IMR-90 (cell line): ENCODE measurements at regions not wholly inside any gene's neighbourhood (a gene's known extent, or its start where the extent isn't known, plus 50 kb on each side); places are given as distances from the start of the nearest gene placed in this dataset.

Source experiments
- ATAC-seq: fragments of 200-7000 bp; cut with Tn5 transposase; 2 replicates; pipeline ENCODE4 v1.9.1; 2020; ENCODE audit warnings: low read depth, mild to moderate bottlenecking, moderate library complexity
- BruUV-seq: library from RNA; stranded (reverse); fragments of 400-500 nt; replicated peaks from 2 replicates; lab custom pipeline; 2021; lab: Mats Ljungman, UMichigan
- CTCF ChIA-PET: fragments of 300-600 bp; formaldehyde crosslinking; extraction: SDS; loops from one replicate; lab custom pipeline; 2021; ENCODE audit warnings: antibody characterized with exemption; lab: Yijun Ruan, JAX
- POLR2A ChIA-PET: fragments of 300-600 bp; sonication (Branson Sonifier 250); formaldehyde crosslinking; loops from one replicate; lab custom pipeline; 2022; ENCODE audit warnings: antibody characterized with exemption; ENCODE audit not compliant: unreplicated experiment; lab: Charles Lee
- DNase-seq: peaks from one replicate; pipeline ENCODE4 v3.0.0; 2013
- H2AFZ ChIP-seq: replicated peaks from 2 replicates; pipeline ENCODE3; 2013; ENCODE audit warnings: low read length, mild to moderate bottlenecking; ENCODE audit not compliant: poor library complexity
- H2AK5ac ChIP-seq: 2 replicates; pipeline ENCODE4 v1.6.1; 2013; ENCODE audit warnings: low read depth, low read length, inconsistent platforms
- H2AK9ac ChIP-seq: replicated peaks from 2 replicates; pipeline ENCODE3; 2013; ENCODE audit warnings: mild to moderate bottlenecking, low read depth, low read length, moderate library complexity; ENCODE audit not compliant: poor library complexity
- H2BK120ac ChIP-seq: 2 replicates; pipeline ENCODE4 v1.6.1; 2013; ENCODE audit warnings: low read depth, low read length, inconsistent platforms
- H2BK15ac ChIP-seq: 3 replicates; pipeline ENCODE4 v1.6.1; 2013; ENCODE audit warnings: low read depth, low read length, inconsistent platforms
- H2BK20ac ChIP-seq: 2 replicates; pipeline ENCODE4 v1.6.1; 2013; ENCODE audit warnings: low read depth, mild to moderate bottlenecking, inconsistent platforms, low read length, moderate library complexity
- H2BK5ac ChIP-seq: 2 replicates; pipeline ENCODE4 v1.6.1; 2013; ENCODE audit warnings: mild to moderate bottlenecking, low read depth, low read length, inconsistent platforms; ENCODE audit not compliant: poor library complexity, severe bottlenecking
- H3K14ac ChIP-seq: replicated peaks from 2 replicates; pipeline ENCODE4 v1.6.1; 2013; ENCODE audit warnings: low read depth, low read length, inconsistent platforms
- H3K18ac ChIP-seq: 2 replicates; pipeline ENCODE4 v1.6.1; 2013; ENCODE audit warnings: low read depth, low read length, control low read depth
- H3K23ac ChIP-seq: 2 replicates; pipeline ENCODE4 v1.6.1; 2013; ENCODE audit warnings: low read depth, low read length, inconsistent platforms
- H3K27ac ChIP-seq: 2 replicates; pipeline ENCODE4 v1.5.1; 2013; ENCODE audit warnings: mild to moderate bottlenecking, control low read depth, low read length; ENCODE audit not compliant: insufficient read depth
- H3K27me3 ChIP-seq: 2 replicates; pipeline ENCODE4 v1.6.1; 2013; ENCODE audit warnings: low read length; ENCODE audit not compliant: control insufficient read depth, insufficient read depth
- H3K36me3 ChIP-seq: 2 replicates; pipeline ENCODE4 v1.6.1; 2013; ENCODE audit warnings: low read length, mixed read lengths; ENCODE audit not compliant: control insufficient read depth, insufficient read depth
- H3K4ac ChIP-seq: 2 replicates; pipeline ENCODE4 v1.6.1; 2013; ENCODE audit warnings: low read depth, low read length, inconsistent platforms
- H3K4me1 ChIP-seq: 2 replicates; pipeline ENCODE4 v1.6.1; 2013; ENCODE audit warnings: low read length, mixed read lengths; ENCODE audit not compliant: control insufficient read depth, insufficient read depth
- H3K4me2 ChIP-seq: 2 replicates; pipeline ENCODE4 v1.6.1; 2013; ENCODE audit warnings: low read depth, mild to moderate bottlenecking, control low read depth, low read length, moderate library complexity
- H3K4me3 ChIP-seq: 2 replicates; pipeline ENCODE4 v1.5.1; 2013; ENCODE audit warnings: low read depth, mild to moderate bottlenecking, control low read depth, low read length, moderate library complexity; ENCODE audit not compliant: insufficient read depth
- H3K56ac ChIP-seq: 2 replicates; pipeline ENCODE4 v1.6.1; 2013; ENCODE audit warnings: low read length, inconsistent platforms; ENCODE audit not compliant: insufficient read depth; ENCODE audit errors: extremely low read depth
- H3K79me1 ChIP-seq, 2 experiments: 2 replicates each; pipeline ENCODE4 v1.6.1; 2013; ENCODE audit warnings: low read length in 2 of 2, inconsistent platforms in 1 of 2, low read depth in 1 of 2
- H3K9ac ChIP-seq: 2 replicates; pipeline ENCODE4 v1.6.1; 2013; ENCODE audit warnings: low read depth, low read length, control low read depth
- H3K9me1 ChIP-seq: 2 replicates; pipeline ENCODE4 v1.6.1; 2013; ENCODE audit warnings: low read length, inconsistent platforms; ENCODE audit not compliant: insufficient read depth
- H3K9me3 ChIP-seq: 2 replicates; pipeline ENCODE4 v1.6.1; 2013; ENCODE audit warnings: low read length; ENCODE audit not compliant: control insufficient read depth, insufficient read depth
- H4K20me1 ChIP-seq: 2 replicates; pipeline ENCODE4 v1.6.1; 2013; ENCODE audit warnings: low read length, inconsistent platforms; ENCODE audit not compliant: insufficient read depth
- H4K5ac ChIP-seq: 2 replicates; pipeline ENCODE4 v1.6.1; 2013; ENCODE audit warnings: mild to moderate bottlenecking, low read depth, low read length, control low read depth
- H4K8ac ChIP-seq, 2 experiments: 2 replicates each; pipeline ENCODE4 v1.6.1; 2013; ENCODE audit warnings: low read depth in 2 of 2, low read length in 2 of 2, control low read depth in 1 of 2, inconsistent platforms in 1 of 2
- H4K91ac ChIP-seq: 2 replicates; pipeline ENCODE4 v1.6.1; 2013; ENCODE audit warnings: low read depth, low read length, inconsistent platforms; ENCODE audit not compliant: insufficient read depth
- BHLHE40 ChIP-seq: fragments of 150-350 bp; IDR thresholded peaks from 2 replicates; pipeline ENCODE4 v1.6.1; 2016; ENCODE audit warnings: mild to moderate bottlenecking, low read depth, low read length
- CEBPB ChIP-seq: IDR thresholded peaks from 2 replicates; pipeline ENCODE4 v1.6.1; 2012; ENCODE audit warnings: low read depth, low read length, improper control_type of control experiment
- CHD1 ChIP-seq: IDR thresholded peaks from 2 replicates; pipeline ENCODE4 v1.6.1; 2012; ENCODE audit warnings: low read depth, low read length, improper control_type of control experiment
- MAFK ChIP-seq: IDR thresholded peaks from 2 replicates; pipeline ENCODE4 v1.6.1; 2012; ENCODE audit warnings: low read depth, low read length, improper control_type of control experiment
- MAZ ChIP-seq: IDR thresholded peaks from 2 replicates; pipeline ENCODE4 v1.6.1; 2012; ENCODE audit warnings: low read depth, mild to moderate bottlenecking, low read length, improper control_type of control experiment, moderate library complexity, borderline replicate concordance
- MXI1 ChIP-seq: IDR thresholded peaks from 2 replicates; pipeline ENCODE4 v1.6.1; 2012; ENCODE audit warnings: low read depth, mild to moderate bottlenecking, low read length, moderate library complexity, borderline replicate concordance
- NFE2L2 ChIP-seq: fragments of 150-350 bp; IDR thresholded peaks from 2 replicates; pipeline ENCODE4 v1.6.1; 2016; ENCODE audit warnings: low read depth, mild to moderate bottlenecking, low read length
- POLR2A ChIP-seq: IDR thresholded peaks from 2 replicates; pipeline ENCODE4 v1.6.1; 2012; ENCODE audit warnings: mild to moderate bottlenecking, low read depth, low read length
- RAD21 ChIP-seq: IDR thresholded peaks from 2 replicates; pipeline ENCODE4 v1.6.1; 2012; ENCODE audit warnings: low read length, improper control_type of control experiment
- SMC3 ChIP-seq: fragments of 150-350 bp; IDR thresholded peaks from 2 replicates; pipeline ENCODE4 v1.6.1; 2016; ENCODE audit warnings: low read depth, mild to moderate bottlenecking, antibody characterized with exemption, low read length, moderate library complexity
- USF2 ChIP-seq: fragments of 150-350 bp; IDR thresholded peaks from 2 replicates; pipeline ENCODE4 v1.6.1; 2017; ENCODE audit warnings: mild to moderate bottlenecking, antibody characterized with exemption, low read length, low read depth
- WGBS, 2 experiments: methylation state at CpG; one replicate each; pipeline versions ENCODE4 v1.1.5 to v1.1.7; 2013; ENCODE audit warnings: missing lambda C conversion rate in 2 of 2; ENCODE audit not compliant: insufficient read length in 1 of 2; ENCODE audit errors: extremely low coverage in 2 of 2; 5-methylcytosine and 5-hydroxymethylcytosine counted together
- dilution Hi-C: fragments of 300-500 bp; cut with HindIII; formaldehyde crosslinking; loops from one replicate; pipeline ENCODE4 v1.14.3; 2018; ENCODE audit warnings: low sequenced_read_pairs; ENCODE audit not compliant: unreplicated experiment
- in situ Hi-C: fragments of 300-500 bp; cut with MboI; formaldehyde crosslinking; loops from 3 replicates; pipeline ENCODE4 v1.14.3; 2019; ENCODE audit warnings: low sequenced_read_pairs, inconsistent platforms, mixed read lengths
- intact Hi-C: fragments of 100-400 bp; cut with micrococcal nuclease; formaldehyde crosslinking; loops from 2 replicates; pipeline ENCODE4 v1.10.0; 2022
- TF ChIP-seq, protein P1 (sequence below): fragments of 150-350 bp; IDR thresholded peaks from 2 replicates; pipeline ENCODE4 v1.6.1; 2016; ENCODE audit warnings: low read depth, mild to moderate bottlenecking, low read length, moderate library complexity, borderline replicate concordance

GRCh38 chr16:62353355-62353754 lies 317.1 kb upstream of the CDH8 start:
- Histone ChIP-seq H3K9me3 (peaks cover 4% of the 10 kb centered on the region), H3K18ac (no peak overlapping the region), H4K5ac (no peak overlapping the region), H3K27ac (no peak overlapping the region), H2AK9ac (no peak overlapping the region), H2BK20ac (no peak overlapping the region), H3K14ac (no peak overlapping the region), H3K23ac (no peak overlapping the region), H3K4ac (no peak overlapping the region), H3K4me1 (no peaks in the 10 kb centered on the region), H3K36me3 (no peaks in the 10 kb centered on the region), H2AK5ac (no peak overlapping the region), H2BK15ac (no peak overlapping the region), H3K79me1 (no peaks in the 10 kb centered on the region), H3K4me2 (no peak overlapping the region), H4K91ac (no peak overlapping the region), H3K4me3 (no peak overlapping the region), H2BK5ac (no peak overlapping the region), H3K56ac (no peak overlapping the region), H3K9me1 (no peaks in the 10 kb centered on the region), H3K27me3 (no peaks in the 10 kb centered on the region), H4K8ac (no peak overlapping the region), H2AFZ (no peak overlapping the region), H2BK120ac (no peak overlapping the region), H4K20me1 (no peaks in the 10 kb centered on the region), H3K9ac (no peak overlapping the region)
- TF ChIP-seq CEBPB (no peak), USF2 (no peak), BHLHE40 (no peak), CHD1 (no peak), POLR2A (no peak), MAFK (no peak), MXI1 (no peak), SMC3 (no peak), NFE2L2 (no peak), RAD21 (no peak), MAZ (no peak)
- TF ChIP-seq, protein P1, sequence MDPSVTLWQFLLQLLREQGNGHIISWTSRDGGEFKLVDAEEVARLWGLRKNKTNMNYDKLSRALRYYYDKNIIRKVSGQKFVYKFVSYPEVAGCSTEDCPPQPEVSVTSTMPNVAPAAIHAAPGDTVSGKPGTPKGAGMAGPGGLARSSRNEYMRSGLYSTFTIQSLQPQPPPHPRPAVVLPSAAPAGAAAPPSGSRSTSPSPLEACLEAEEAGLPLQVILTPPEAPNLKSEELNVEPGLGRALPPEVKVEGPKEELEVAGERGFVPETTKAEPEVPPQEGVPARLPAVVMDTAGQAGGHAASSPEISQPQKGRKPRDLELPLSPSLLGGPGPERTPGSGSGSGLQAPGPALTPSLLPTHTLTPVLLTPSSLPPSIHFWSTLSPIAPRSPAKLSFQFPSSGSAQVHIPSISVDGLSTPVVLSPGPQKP: no peak
- 70% methylated on average over 2 of the region's 2 CpGs; no CpG with 5 or more reads in 1 of the 2 experiments for WGBS, 2 experiments
- ATAC-seq: no peak
- BruUV-seq: no TSS peak
- ChIA-PET CTCF (no interaction called here), POLR2A (no interaction called here)
- no peak for DNase-seq
- in situ Hi-C loops (no loop called here), dilution Hi-C loops (no loop called here), intact Hi-C loops (no loop called here)
